GM12878 (cell line): ENCODE measurements at regions not wholly inside any gene's neighbourhood (a gene's known extent, or its start where the extent isn't known, plus 50 kb on each side); places are given as distances from the start of the nearest gene placed in this dataset.

ENCODE experiments used
- ATAC-seq: fragments of 200-7000 bp; cut with Tn5 transposase; 3 replicates; pipeline ENCODE4 v1.9.1; 2020; ENCODE audit warnings: mild to moderate bottlenecking, moderate library complexity
- BruUV-seq: library from RNA; stranded (reverse); fragments of 400-500 nt; replicated peaks from 2 replicates; lab custom pipeline; 2021; lab: Mats Ljungman, UMichigan
- CTCF ChIA-PET: fragments of 300-600 bp; sonication (Branson Sonifier 250); formaldehyde crosslinking; extraction: SDS; loops from one replicate; lab custom pipeline; 2021; ENCODE audit warnings: inconsistent platforms; lab: Yijun Ruan, JAX
- POLR2A ChIA-PET: fragments of 350-600 bp; formaldehyde crosslinking; extraction: SDS; loops from one replicate; lab custom pipeline; 2021; ENCODE audit warnings: inconsistent platforms; lab: Charles Lee
- RAD21 ChIA-PET: fragments of 300-600 bp; sonication (Branson Sonifier 250); formaldehyde crosslinking; loops from one replicate; lab custom pipeline; 2023; ENCODE audit warnings: antibody characterized with exemption; ENCODE audit not compliant: unreplicated experiment; lab: Charles Lee
- SMC1A ChIA-PET: fragments of 300-600 bp; sonication (Branson Sonifier 250); formaldehyde crosslinking; loops from one replicate; lab custom pipeline; 2023; ENCODE audit not compliant: unreplicated experiment, uncharacterized antibody; lab: Charles Lee
- DNase-seq: peaks from one replicate; pipeline ENCODE4 v3.0.0-alpha.2; 2011; ENCODE audit warnings: low read depth, low spot score
- FAIRE-seq: peaks from 3 replicates; lab custom pipeline; 2011; peaks lifted over from hg19 to GRCh38; lab: Jason Lieb, UNC
- H2AFZ ChIP-seq: 2 replicates; pipeline ENCODE4 v1.6.0; 2011; ENCODE audit warnings: low read depth, low read length, control low read depth; ENCODE audit not compliant: control insufficient read depth
- H3K27ac ChIP-seq: 2 replicates; pipeline ENCODE4 v1.5.1; 2011; ENCODE audit warnings: control low read depth; ENCODE audit not compliant: control insufficient read depth, insufficient read depth
- H3K27me3 ChIP-seq, 2 experiments: replicated peaks in 1 of 2; 2 replicates each; pipeline versions ENCODE4 v1.6.0 to v1.6.1; 2011; ENCODE audit warnings: low read length in 1 of 2; ENCODE audit not compliant: control insufficient read depth in 2 of 2, insufficient read depth in 2 of 2
- H3K36me3 ChIP-seq, 2 experiments: 2 replicates each; pipeline ENCODE4 v1.5.1; 2011; ENCODE audit warnings: low read length in 1 of 2; ENCODE audit not compliant: control insufficient read depth in 2 of 2, insufficient read depth in 2 of 2
- H3K4me1 ChIP-seq: 2 replicates; pipeline ENCODE4 v1.6.1; 2011; ENCODE audit warnings: mild to moderate bottlenecking, low read length, moderate library complexity, mixed read lengths; ENCODE audit not compliant: control insufficient read depth, insufficient read depth
- H3K4me2 ChIP-seq: 2 replicates; pipeline ENCODE4 v1.6.0; 2011; ENCODE audit warnings: control low read depth; ENCODE audit not compliant: control insufficient read depth, insufficient read depth
- H3K4me3 ChIP-seq: fragments of 200-600 bp; sonication (generic); 2 replicates; pipeline ENCODE4 v1.5.1; 2016
- H3K79me2 ChIP-seq: 2 replicates; pipeline ENCODE4 v1.6.0; 2011; ENCODE audit warnings: low read length; ENCODE audit not compliant: control insufficient read depth, insufficient read depth
- H3K9ac ChIP-seq: 2 replicates; pipeline ENCODE4 v1.8.0; 2011; ENCODE audit warnings: low read length, control low read depth, mixed read lengths; ENCODE audit not compliant: control insufficient read depth, insufficient read depth
- H3K9me3 ChIP-seq: replicated peaks from 3 replicates; pipeline ENCODE4 v1.5.1; 2011; ENCODE audit warnings: mild to moderate bottlenecking, low read length; ENCODE audit not compliant: control insufficient read depth, insufficient read depth
- H4K20me1 ChIP-seq: 2 replicates; pipeline ENCODE4 v1.6.0; 2011; ENCODE audit not compliant: control insufficient read depth, insufficient read depth
- CBX5 ChIP-seq: sonication (generic); IDR thresholded peaks from 2 replicates; pipeline ENCODE4 v1.6.1; 2016; ENCODE audit warnings: low read depth, moderate library complexity, mild to moderate bottlenecking, inconsistent platforms
- E4F1 ChIP-seq: fragments of 450-650 bp; IDR thresholded peaks from 2 replicates; pipeline ENCODE4 v1.6.1; 2018; ENCODE audit warnings: borderline replicate concordance, mild to moderate bottlenecking; ENCODE audit not compliant: partially characterized antibody
- EED ChIP-seq: sonication (generic); IDR thresholded peaks from 2 replicates; pipeline ENCODE4 v1.6.1; 2016; ENCODE audit warnings: antibody characterized with exemption, low read depth
- ESRRA ChIP-seq: IDR thresholded peaks from 2 replicates; pipeline ENCODE4 v1.6.1; 2012; ENCODE audit warnings: mild to moderate bottlenecking, low read length, improper control_type of control experiment
- FOS ChIP-seq: IDR thresholded peaks from 3 replicates; pipeline ENCODE4 v1.6.1; 2011; ENCODE audit warnings: borderline replicate concordance; ENCODE audit not compliant: insufficient read length; ENCODE audit errors: extremely low read depth
- FOXK2 ChIP-seq: fragments of 450-650 bp; IDR thresholded peaks from 2 replicates; pipeline ENCODE4 v1.6.1; 2017; ENCODE audit warnings: mild to moderate bottlenecking, moderate library complexity
- NBN ChIP-seq: fragments of 450-650 bp; IDR thresholded peaks from 2 replicates; pipeline ENCODE4 v1.6.1; 2016
- NR2C2 ChIP-seq: IDR thresholded peaks from 2 replicates; pipeline ENCODE4 v1.6.1; 2011; ENCODE audit warnings: borderline replicate concordance, low read depth; ENCODE audit not compliant: control insufficient read depth, insufficient read length
- PAX8 ChIP-seq: fragments of 450-650 bp; IDR thresholded peaks from 2 replicates; pipeline ENCODE4 v1.6.1; 2017; ENCODE audit warnings: mild to moderate bottlenecking, moderate library complexity
- PRDM15 ChIP-seq: fragments of 450-650 bp; formaldehyde crosslinking; IDR thresholded peaks from 2 replicates; pipeline ENCODE4 v1.4.0; 2020; ENCODE audit warnings: mild to moderate bottlenecking, moderate library complexity
- RBBP5 ChIP-seq: fragments of 200-600 bp; sonication (generic); conservative IDR thresholded peaks from 2 replicates; pipeline ENCODE4 v1.6.1; 2016
- RCOR1 ChIP-seq: conservative IDR thresholded peaks from 2 replicates; pipeline ENCODE4 v1.6.1; 2012; ENCODE audit warnings: low read depth, low read length, improper control_type of control experiment
- RELB ChIP-seq: fragments of 450-650 bp; IDR thresholded peaks from 2 replicates; pipeline ENCODE4 v1.6.1; 2017; ENCODE audit warnings: low read depth, mild to moderate bottlenecking, moderate library complexity
- SMARCA5 ChIP-seq: fragments of 450-650 bp; IDR thresholded peaks from 2 replicates; pipeline ENCODE4 v1.6.1; 2017; ENCODE audit warnings: mild to moderate bottlenecking
- TARDBP ChIP-seq: IDR thresholded peaks from 2 replicates; pipeline ENCODE4 v1.6.1; 2016; ENCODE audit warnings: borderline replicate concordance
- USF1 ChIP-seq: IDR thresholded peaks from 2 replicates; pipeline ENCODE4 v1.6.1; 2011; ENCODE audit warnings: borderline replicate concordance, low read depth, mild to moderate bottlenecking, moderate library complexity, mixed read lengths, low read length; ENCODE audit not compliant: insufficient read depth; ENCODE audit errors: extremely low read length
- WRNIP1 ChIP-seq: IDR thresholded peaks from 2 replicates; pipeline ENCODE4 v1.6.1; 2011; ENCODE audit warnings: low read depth, low read length, improper control_type of control experiment, borderline replicate concordance
- ZNF24 ChIP-seq: fragments of 450-650 bp; IDR thresholded peaks from 2 replicates; pipeline ENCODE4 v1.6.1; 2017; ENCODE audit warnings: antibody characterized with exemption, mild to moderate bottlenecking
- ZNF384 ChIP-seq: IDR thresholded peaks from 2 replicates; pipeline ENCODE4 v1.6.1; 2012; ENCODE audit warnings: low read depth, mild to moderate bottlenecking, low read length, improper control_type of control experiment, borderline replicate concordance
- WGBS: methylation state at CpG from one replicate; pipeline ENCODE4 v1.1.6; 2016; ENCODE audit warnings: low lambda C conversion rate; ENCODE audit not compliant: insufficient replicate concordance, insufficient coverage; ENCODE audit errors: missing lambda C conversion rate; 5-methylcytosine and 5-hydroxymethylcytosine counted together
- in situ Hi-C: fragments of 300-500 bp; cut with MboI; formaldehyde crosslinking; loops from 9 replicates; pipeline ENCODE4 v1.14.3; 2018; ENCODE audit warnings: mixed read lengths
- intact Hi-C: fragments of 100-400 bp; cut with micrococcal nuclease; formaldehyde crosslinking; loops from one replicate; pipeline ENCODE4 v1.14.2; 2022; ENCODE audit not compliant: unreplicated experiment

GRCh38 chr2:238560234-238560633 is 133.5 kb downstream of the ASB1 start:
- no peak overlapping the region for H3K27ac ChIP-seq
- H2AFZ ChIP-seq: no peak overlapping the region
- no peaks in the 10 kb centered on the region for H3K9me3 ChIP-seq
- no peak overlapping the region for H3K9ac ChIP-seq
- intact Hi-C loops (no loop called here), in situ Hi-C loops (no loop called here)
- no peaks in the 10 kb centered on the region for H4K20me1 ChIP-seq
- no peaks in the 10 kb centered on the region for H3K4me1 ChIP-seq
- POLR2A ChIA-PET: no interaction called here
- DNase-seq: no peak
- CTCF ChIA-PET: no interaction called here
- H3K27me3 ChIP-seq: no peaks in the 10 kb centered on the region; a peak in 1 of 4 replicates
- no peak overlapping the region for H3K4me3 ChIP-seq
- WGBS: 31% methylated on average over 11 of the region's 11 CpGs
- TF ChIP-seq ZNF24: no peak
- no peak for TF ChIP-seq PRDM15 (CRISPR knock-in tag)
- TF ChIP-seq FOS: no peak
- no peak for TF ChIP-seq ESRRA
- TF ChIP-seq CBX5: no peak
- TF ChIP-seq E4F1: no peak
- TF ChIP-seq RBBP5: no peak
- no peak for TF ChIP-seq USF1
- no peak for TF ChIP-seq NBN
- TF ChIP-seq RCOR1: no peak
- TF ChIP-seq TARDBP: no peak
- no peak for TF ChIP-seq NR2C2
- TF ChIP-seq FOXK2: no peak
- no peak for TF ChIP-seq ZNF384
- TF ChIP-seq PAX8: no peak
- no peak for TF ChIP-seq SMARCA5
- TF ChIP-seq RELB: no peak
- no peak for TF ChIP-seq EED
- no peak for TF ChIP-seq WRNIP1
- TF ChIP-seq, all 136 proteins: peak for 0
- Histone ChIP-seq H3K79me2 (no peaks in the 10 kb centered on the region), H3K36me3 (no peaks in the 10 kb centered on the region), H3K4me2 (no peak overlapping the region)
- FAIRE-seq (no peak), ATAC-seq (no peak)
- SMC1A ChIA-PET: no interaction called here
- RAD21 ChIA-PET: no interaction called here
- BruUV-seq: no TSS peak
